HCT116 (cell line): ENCODE measurements at regions not wholly inside any gene's neighbourhood (a gene's known extent, or its start where the extent isn't known, plus 50 kb on each side); places are given as distances from the start of the nearest gene placed in this dataset.

Experiments used
- ATAC-seq: fragments of 200-7000 bp; cut with Tn5 transposase; 2 replicates; pipeline ENCODE4 v1.9.1; 2020; ENCODE audit warnings: mild to moderate bottlenecking, moderate library complexity
- BruUV-seq: library from RNA; stranded (reverse); fragments of 400-500 nt; replicated peaks from 2 replicates; lab custom pipeline; 2021; lab: Mats Ljungman, UMichigan
- CTCF ChIA-PET: fragments of 300-600 bp; sonication (Branson Sonifier 250); formaldehyde crosslinking; loops from one replicate; lab custom pipeline; 2021; ENCODE audit warnings: antibody characterized with exemption; lab: Charles Lee
- POLR2A ChIA-PET: fragments of 300-600, 350-600 bp; sonication (Branson Sonifier 250); formaldehyde crosslinking; loops from one replicate; lab custom pipeline; 2021; ENCODE audit warnings: antibody characterized with exemption; lab: Charles Lee
- RAD21 ChIA-PET, 2 experiments: fragments of 300-600 bp; sonication (Branson Sonifier 250); formaldehyde crosslinking; loops; one replicate each; lab custom pipeline; 2023; ENCODE audit warnings: low total read pairs in 2 of 2; ENCODE audit not compliant: uncharacterized antibody in 2 of 2, unreplicated experiment in 2 of 2, low non-redundant PET in 1 of 2; lab: Charles Lee
- DNase-seq: peaks from one replicate; pipeline ENCODE4 v3.0.0-alpha.2; 2010; ENCODE audit warnings: low read depth, low spot score
- H2AFZ ChIP-seq: fragments of 200-600 bp; shearing (Covaris generic), sonication (generic); 2 replicates; pipeline ENCODE4 v1.6.1; 2017; ENCODE audit warnings: low read depth, mixed run types, mixed read lengths, antibody characterized with exemption, low read length; ENCODE audit not compliant: poor library complexity, severe bottlenecking
- H3K27ac ChIP-seq: 2 replicates; pipeline ENCODE4 v1.5.1; 2012; ENCODE audit warnings: low read depth, low read length
- H3K27me3 ChIP-seq: fragments of 200-600 bp; sonication (generic); 2 replicates; pipeline ENCODE4 v1.6.1; 2016; ENCODE audit warnings: mixed run types, low read length, mixed read lengths; ENCODE audit not compliant: insufficient read depth
- H3K36me3 ChIP-seq, 2 experiments: fragments of 200-500 bp in 1 of 2; fragments of 200-600 bp in 1 of 2; sonication (Bioruptor generic) in 1 of 2; sonication (generic) in 1 of 2; 2 replicates each; pipeline versions ENCODE4 v1.5.1 to v1.6.1; 2014 to 2016; ENCODE audit warnings: low read length in 2 of 2, inconsistent platforms in 1 of 2, mixed read lengths in 1 of 2, mixed run types in 1 of 2; ENCODE audit not compliant: insufficient read depth in 2 of 2, control insufficient read depth in 1 of 2
- H3K4me1 ChIP-seq, 2 experiments: fragments of 200-600 bp in 1 of 2; sonication (generic) in 1 of 2; 2 replicates each; pipeline versions ENCODE4 v1.5.1 to v1.6.1; 2012 to 2017; ENCODE audit warnings: low read length in 2 of 2, inconsistent platforms in 1 of 2, mild to moderate bottlenecking in 1 of 2, mixed read lengths in 1 of 2, mixed run types in 1 of 2, moderate library complexity in 1 of 2; ENCODE audit not compliant: insufficient read depth in 2 of 2, control insufficient read depth in 1 of 2
- H3K4me2 ChIP-seq: fragments of 200-600 bp; sonication (generic); 2 replicates; pipeline ENCODE4 v1.6.1; 2017; ENCODE audit warnings: mixed run types, low read length, mixed read lengths
- H3K4me3 ChIP-seq, 2 experiments: fragments of 200-600 bp in 1 of 2; sonication (generic) in 1 of 2; replicated peaks in 1 of 2; 2 replicates each; pipeline ENCODE4 v1.5.1; 2011 to 2016; ENCODE audit warnings: low read length in 2 of 2, control low read depth in 1 of 2, low read depth in 1 of 2, mild to moderate bottlenecking in 1 of 2, mixed read lengths in 1 of 2, mixed run types in 1 of 2
- H3K79me2 ChIP-seq: fragments of 200-600 bp; sonication (generic); 2 replicates; pipeline ENCODE4 v1.6.1; 2017; ENCODE audit warnings: mild to moderate bottlenecking, mixed run types, low read length, moderate library complexity, mixed read lengths; ENCODE audit not compliant: insufficient read depth
- H3K9ac ChIP-seq: fragments of 200-600 bp; sonication (generic); 2 replicates; pipeline ENCODE4 v1.6.1; 2016; ENCODE audit warnings: low read length, mixed read lengths
- H3K9me2 ChIP-seq: fragments of 200-600 bp; sonication (generic), shearing (Covaris generic); 2 replicates; pipeline ENCODE4 v1.6.1; 2017; ENCODE audit warnings: mixed run types, mild to moderate bottlenecking, moderate library complexity; ENCODE audit not compliant: insufficient read depth
- H3K9me3 ChIP-seq, 2 experiments: fragments of 200-500 bp in 1 of 2; fragments of 200-600 bp in 1 of 2; sonication (Bioruptor generic) in 1 of 2; sonication (generic) in 1 of 2; 2 replicates each; pipeline ENCODE4 v1.6.1; 2014 to 2017; ENCODE audit warnings: low read length in 2 of 2, mixed read lengths in 2 of 2, inconsistent platforms in 1 of 2, low read depth in 1 of 2, mild to moderate bottlenecking in 1 of 2, mixed run types in 1 of 2, moderate library complexity in 1 of 2; ENCODE audit not compliant: control insufficient read depth in 1 of 2, insufficient read depth in 1 of 2
- H4K20me1 ChIP-seq: fragments of 200-600 bp; sonication (generic), shearing (Covaris generic); 2 replicates; pipeline ENCODE4 v1.6.1; 2017; ENCODE audit warnings: mixed run types, mild to moderate bottlenecking, moderate library complexity; ENCODE audit not compliant: insufficient read depth
- CBX3 ChIP-seq: IDR thresholded peaks from 2 replicates; pipeline ENCODE4 v1.6.1; 2012; ENCODE audit warnings: low read depth
- CEBPB ChIP-seq: IDR thresholded peaks from 2 replicates; pipeline ENCODE4 v1.6.1; 2012; ENCODE audit warnings: low read depth
- CTCF ChIP-seq, 3 experiments: fragments of 200-600 bp in 1 of 3; sonication (generic) in 1 of 3; IDR thresholded peaks in 2 of 3; conservative IDR thresholded peaks in 1 of 3; 2 replicates each; pipeline ENCODE4 v1.5.1; 2012 to 2017; ENCODE audit warnings: low read depth in 2 of 3, low read length in 2 of 3, antibody characterized with exemption in 1 of 3, borderline replicate concordance in 1 of 3, control low read depth in 1 of 3, mild to moderate bottlenecking in 1 of 3, mixed read lengths in 1 of 3, mixed run types in 1 of 3, moderate library complexity in 1 of 3; ENCODE audit not compliant: insufficient read depth in 1 of 3
- EGR1 ChIP-seq: IDR thresholded peaks from 2 replicates; pipeline ENCODE4 v1.6.1; 2012; ENCODE audit warnings: low read depth
- ELF1 ChIP-seq: IDR thresholded peaks from 2 replicates; pipeline ENCODE4 v1.6.1; 2012; ENCODE audit warnings: low read depth, borderline replicate concordance
- EZH2 ChIP-seq: fragments of 200-600 bp; sonication (generic); IDR thresholded peaks from 2 replicates; pipeline ENCODE4 v1.6.1; 2017; ENCODE audit warnings: antibody characterized with exemption, mixed run types
- EZH2phosphoT487 ChIP-seq: fragments of 200-600 bp; IDR thresholded peaks from 2 replicates; pipeline ENCODE4 v1.6.1; 2018; ENCODE audit warnings: antibody characterized with exemption, borderline replicate concordance
- FOSL1 ChIP-seq: IDR thresholded peaks from 2 replicates; pipeline ENCODE4 v1.6.1; 2012; ENCODE audit warnings: low read depth
- JUND ChIP-seq: IDR thresholded peaks from 2 replicates; pipeline ENCODE4 v1.6.1; 2012
- POLR2A ChIP-seq: IDR thresholded peaks from 2 replicates; pipeline ENCODE4 v1.7.0; 2011; ENCODE audit warnings: borderline replicate concordance; ENCODE audit not compliant: insufficient read depth, insufficient read length; ENCODE audit errors: extremely low read depth
- POLR2AphosphoS5 ChIP-seq: IDR thresholded peaks from 2 replicates; pipeline ENCODE4 v1.6.1; 2011; ENCODE audit warnings: mild to moderate bottlenecking, low read depth, low read length, moderate library complexity
- RAD21 ChIP-seq: IDR thresholded peaks from 2 replicates; pipeline ENCODE4 v1.6.1; 2012; ENCODE audit warnings: low read depth, mild to moderate bottlenecking
- SIN3A ChIP-seq: IDR thresholded peaks from 2 replicates; pipeline ENCODE4 v1.6.1; 2012; ENCODE audit warnings: low read depth
- SRF ChIP-seq: IDR thresholded peaks from 2 replicates; pipeline ENCODE4 v1.6.1; 2012; ENCODE audit warnings: low read depth
- YY1 ChIP-seq: IDR thresholded peaks from 2 replicates; pipeline ENCODE4 v1.6.1; 2011; ENCODE audit warnings: low read length, low read depth, moderate library complexity, mild to moderate bottlenecking; ENCODE audit not compliant: insufficient replicate concordance; ENCODE audit errors: extremely low read depth
- ZNF274 ChIP-seq: fragments of 200-500 bp; sonication (Bioruptor generic); IDR thresholded peaks from 2 replicates; pipeline ENCODE4 v1.6.1; 2014; ENCODE audit warnings: mild to moderate bottlenecking, low read depth, low read length, inconsistent platforms
- intact Hi-C: fragments of 100-400 bp; cut with micrococcal nuclease; formaldehyde crosslinking; loops from 2 replicates; pipeline ENCODE4 v1.10.0; 2022
- TF ChIP-seq, protein P1 (sequence below): IDR thresholded peaks from 2 replicates; pipeline ENCODE4 v1.6.1; 2012
- TF ChIP-seq, protein P2 (sequence below): IDR thresholded peaks from 2 replicates; pipeline ENCODE4 v1.6.1; 2012; ENCODE audit warnings: low read depth
- TF ChIP-seq, protein P3 (sequence below): IDR thresholded peaks from 2 replicates; pipeline ENCODE4 v1.6.1; 2011; ENCODE audit warnings: mild to moderate bottlenecking, low read length, moderate library complexity; ENCODE audit not compliant: insufficient replicate concordance; ENCODE audit errors: extremely low read depth

GRCh38 chr10:85408388-85408787 lies 958.2 kb downstream of the GRID1 start:
- ChIA-PET POLR2A (no interaction called here), RAD21 (no interaction called here), CTCF (no interaction called here)
- DNase-seq (no peak), ATAC-seq (no peak)
- peaks cover 18% of the 10 kb centered on the region for H3K27me3 ChIP-seq
- H3K9me3 ChIP-seq: no peaks in the 10 kb centered on the region
- H3K9ac ChIP-seq: no peak overlapping the region
- H3K9me2 ChIP-seq: no peaks in the 10 kb centered on the region
- no peaks in the 10 kb centered on the region for H4K20me1 ChIP-seq
- H3K4me3 ChIP-seq: no peak overlapping the region
- no peaks in the 10 kb centered on the region for H3K36me3 ChIP-seq
- no peak overlapping the region for H2AFZ ChIP-seq
- H3K4me2 ChIP-seq: no peak overlapping the region
- no peak overlapping the region for H3K27ac ChIP-seq
- no TSS peak for BruUV-seq
- no peaks in the 10 kb centered on the region for H3K4me1 ChIP-seq
- no peaks in the 10 kb centered on the region for H3K79me2 ChIP-seq
- intact Hi-C loops: no loop called here
- TF ChIP-seq JUND (no peak), EZH2 (no peak), FOSL1 (no peak), YY1 (no peak), ELF1 (no peak), EZH2phosphoT487 (no peak), POLR2AphosphoS5 (no peak), EGR1 (no peak), SRF (no peak), ZNF274 (no peak), CTCF (IDR thresholded peaks at IDR 0.05 in 2 of 3, conservative IDR thresholded peaks at IDR 0.05 in 1 of 3; ENCODE audit: borderline replicate concordance in 1 of 3, insufficient read depth in 1 of 3, low read depth in 2 of 3, low read length in 2 of 3) (no peak), CBX3 (no peak), POLR2A (no peak), RAD21 (no peak), CEBPB (no peak), SIN3A (no peak)
- TF ChIP-seq, protein P1, sequence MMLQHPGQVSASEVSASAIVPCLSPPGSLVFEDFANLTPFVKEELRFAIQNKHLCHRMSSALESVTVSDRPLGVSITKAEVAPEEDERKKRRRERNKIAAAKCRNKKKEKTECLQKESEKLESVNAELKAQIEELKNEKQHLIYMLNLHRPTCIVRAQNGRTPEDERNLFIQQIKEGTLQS: no peak
- TF ChIP-seq, protein P2, sequence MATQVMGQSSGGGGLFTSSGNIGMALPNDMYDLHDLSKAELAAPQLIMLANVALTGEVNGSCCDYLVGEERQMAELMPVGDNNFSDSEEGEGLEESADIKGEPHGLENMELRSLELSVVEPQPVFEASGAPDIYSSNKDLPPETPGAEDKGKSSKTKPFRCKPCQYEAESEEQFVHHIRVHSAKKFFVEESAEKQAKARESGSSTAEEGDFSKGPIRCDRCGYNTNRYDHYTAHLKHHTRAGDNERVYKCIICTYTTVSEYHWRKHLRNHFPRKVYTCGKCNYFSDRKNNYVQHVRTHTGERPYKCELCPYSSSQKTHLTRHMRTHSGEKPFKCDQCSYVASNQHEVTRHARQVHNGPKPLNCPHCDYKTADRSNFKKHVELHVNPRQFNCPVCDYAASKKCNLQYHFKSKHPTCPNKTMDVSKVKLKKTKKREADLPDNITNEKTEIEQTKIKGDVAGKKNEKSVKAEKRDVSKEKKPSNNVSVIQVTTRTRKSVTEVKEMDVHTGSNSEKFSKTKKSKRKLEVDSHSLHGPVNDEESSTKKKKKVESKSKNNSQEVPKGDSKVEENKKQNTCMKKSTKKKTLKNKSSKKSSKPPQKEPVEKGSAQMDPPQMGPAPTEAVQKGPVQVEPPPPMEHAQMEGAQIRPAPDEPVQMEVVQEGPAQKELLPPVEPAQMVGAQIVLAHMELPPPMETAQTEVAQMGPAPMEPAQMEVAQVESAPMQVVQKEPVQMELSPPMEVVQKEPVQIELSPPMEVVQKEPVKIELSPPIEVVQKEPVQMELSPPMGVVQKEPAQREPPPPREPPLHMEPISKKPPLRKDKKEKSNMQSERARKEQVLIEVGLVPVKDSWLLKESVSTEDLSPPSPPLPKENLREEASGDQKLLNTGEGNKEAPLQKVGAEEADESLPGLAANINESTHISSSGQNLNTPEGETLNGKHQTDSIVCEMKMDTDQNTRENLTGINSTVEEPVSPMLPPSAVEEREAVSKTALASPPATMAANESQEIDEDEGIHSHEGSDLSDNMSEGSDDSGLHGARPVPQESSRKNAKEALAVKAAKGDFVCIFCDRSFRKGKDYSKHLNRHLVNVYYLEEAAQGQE: no peak
- TF ChIP-seq, protein P3, sequence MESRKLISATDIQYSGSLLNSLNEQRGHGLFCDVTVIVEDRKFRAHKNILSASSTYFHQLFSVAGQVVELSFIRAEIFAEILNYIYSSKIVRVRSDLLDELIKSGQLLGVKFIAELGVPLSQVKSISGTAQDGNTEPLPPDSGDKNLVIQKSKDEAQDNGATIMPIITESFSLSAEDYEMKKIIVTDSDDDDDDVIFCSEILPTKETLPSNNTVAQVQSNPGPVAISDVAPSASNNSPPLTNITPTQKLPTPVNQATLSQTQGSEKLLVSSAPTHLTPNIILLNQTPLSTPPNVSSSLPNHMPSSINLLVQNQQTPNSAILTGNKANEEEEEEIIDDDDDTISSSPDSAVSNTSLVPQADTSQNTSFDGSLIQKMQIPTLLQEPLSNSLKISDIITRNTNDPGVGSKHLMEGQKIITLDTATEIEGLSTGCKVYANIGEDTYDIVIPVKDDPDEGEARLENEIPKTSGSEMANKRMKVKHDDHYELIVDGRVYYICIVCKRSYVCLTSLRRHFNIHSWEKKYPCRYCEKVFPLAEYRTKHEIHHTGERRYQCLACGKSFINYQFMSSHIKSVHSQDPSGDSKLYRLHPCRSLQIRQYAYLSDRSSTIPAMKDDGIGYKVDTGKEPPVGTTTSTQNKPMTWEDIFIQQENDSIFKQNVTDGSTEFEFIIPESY: no peak
